Stimulated activated CD8-positive, alpha-beta memory T cell treated with anti-CD3 and anti-CD28 coated beads, Interleukin-7, amount 100 ng/mL, for 48 hours (primary cell): ENCODE measurements at regions not wholly inside any gene's neighbourhood (a gene's known extent, or its start where the extent isn't known, plus 50 kb on each side); places are given as distances from the start of the nearest gene placed in this dataset.

ENCODE experiments used
- DNase-seq, 2 donors: peaks; one replicate each; pipeline ENCODE4 v3.0.0-alpha.2; 2020; ENCODE audit warnings: low read depth in 1 of 2; ENCODE audit errors: extremely low read depth in 1 of 2

DNA sequence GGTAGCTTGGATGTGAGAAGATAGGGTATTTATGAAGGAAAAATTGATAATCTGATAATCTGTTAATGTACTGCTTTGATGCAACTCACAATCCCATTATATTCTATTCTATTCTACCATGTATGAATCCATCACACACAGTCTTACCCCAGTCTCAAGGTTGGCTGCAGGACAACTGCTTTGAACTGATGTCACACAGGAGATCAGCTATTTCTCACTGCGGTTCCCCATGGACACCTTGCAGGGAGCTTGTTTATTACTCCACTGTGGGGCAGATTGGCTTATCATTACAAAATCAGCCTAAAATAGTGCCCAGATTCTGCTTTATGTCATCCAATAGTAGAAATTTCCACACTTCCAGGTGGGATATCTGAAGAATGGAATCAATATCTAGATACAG is 61.0 kb upstream of the HS3ST5 start:
- no peak for DNase-seq

DNA sequence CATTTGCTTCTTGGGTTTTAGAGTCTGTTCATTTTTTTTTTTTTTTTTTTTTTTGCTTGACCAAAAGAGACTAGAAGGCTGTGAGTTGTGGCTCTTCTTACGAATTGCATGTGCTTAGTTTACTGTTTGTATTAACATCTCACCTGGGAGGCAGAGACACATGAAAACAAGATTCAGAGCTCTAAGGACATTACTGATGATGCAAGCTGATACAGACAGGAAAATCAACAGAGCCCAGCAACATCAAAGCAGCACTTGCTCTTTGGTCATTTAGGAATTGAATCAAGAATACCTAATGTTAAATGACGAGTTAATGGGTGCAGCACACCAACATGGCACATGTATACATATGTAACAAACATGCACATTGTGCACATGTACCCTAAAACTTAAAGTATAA is 55.7 kb upstream of the HS3ST5 start:
- DNase-seq = no peak
